ENCODE measurements at regions not wholly inside any gene's neighbourhood (a gene's known extent, or its start where the extent isn't known, plus 50 kb on each side); places are given as distances from the start of the nearest gene placed in this dataset.

DNA sequence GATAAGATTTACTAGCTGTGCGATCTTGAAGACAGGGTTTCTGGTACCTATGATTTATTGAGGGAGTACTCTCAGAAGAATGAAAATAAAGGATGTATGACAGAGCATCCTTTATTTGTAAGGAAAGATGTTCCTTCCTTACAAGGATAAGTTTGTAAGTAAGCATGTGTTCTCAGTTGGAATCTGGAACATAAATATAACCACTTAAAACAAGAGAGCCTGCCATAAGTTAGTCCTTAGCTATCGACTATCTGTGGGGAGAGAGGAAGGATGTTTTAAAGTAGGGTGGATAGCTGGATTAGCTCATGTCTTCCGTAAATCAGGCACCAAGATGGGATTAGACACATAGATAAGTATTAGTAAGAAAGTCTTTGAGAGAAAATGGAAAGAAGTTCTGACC is 192.6 kb upstream of the CARD18 start:
- DNase-seq: no peak

DNA sequence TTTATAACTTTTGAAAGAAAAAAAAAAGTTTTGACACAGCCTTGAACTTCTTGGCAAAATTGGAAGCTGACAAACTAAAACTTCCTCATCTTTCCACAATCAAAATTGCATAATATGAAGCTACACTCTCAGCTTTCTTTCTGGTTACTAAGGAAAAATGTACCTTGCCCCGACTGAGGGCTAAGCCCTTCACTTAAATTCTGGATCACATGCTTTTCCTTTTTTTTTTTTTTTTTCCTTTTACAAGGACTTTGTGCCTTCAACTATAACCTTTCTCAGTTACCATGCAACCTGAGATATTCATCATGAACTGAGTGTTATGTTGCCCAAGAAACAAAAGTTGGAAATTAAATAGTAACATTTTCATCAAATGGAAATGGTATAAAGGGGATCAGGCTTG is 188.5 kb upstream of the CARD18 start:
- DNase-seq: no peak

DNA sequence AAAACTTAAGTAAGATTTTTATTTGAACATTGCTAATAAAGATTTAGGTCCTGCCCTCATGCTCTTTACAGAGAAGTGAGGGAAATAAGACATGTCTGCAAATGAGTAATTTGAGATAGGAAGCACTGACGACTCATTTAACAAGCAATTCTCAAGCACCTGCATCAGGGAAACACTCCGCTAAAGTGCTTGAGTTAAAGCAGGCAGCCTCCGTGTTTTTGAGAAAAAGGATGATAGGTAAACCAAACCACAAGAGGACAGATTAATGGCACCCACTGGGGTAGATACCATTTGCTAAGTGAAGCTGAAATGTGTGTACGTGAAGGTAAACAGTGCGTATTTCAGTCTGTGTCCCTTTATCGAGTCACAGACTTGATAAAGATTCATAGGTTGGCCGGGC is 184.6 kb upstream of the CARD18 start:
- DNase-seq: no peak

DNA sequence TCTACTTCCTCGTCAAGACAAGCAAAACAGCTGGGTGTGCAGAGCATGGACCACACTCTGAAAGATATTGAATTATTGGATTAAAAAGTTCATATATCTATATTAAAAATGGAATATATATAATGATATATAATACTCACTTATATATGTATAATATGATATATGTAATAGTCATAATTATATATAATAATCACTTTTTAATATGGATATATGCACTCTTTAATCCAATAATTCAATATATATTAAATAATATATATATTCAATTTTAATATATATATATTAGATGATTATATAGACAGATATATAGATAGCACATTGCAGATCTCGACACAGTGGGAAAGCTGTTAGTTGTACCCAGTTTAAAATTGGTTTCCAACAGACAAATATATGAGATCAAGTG is 182.1 kb upstream of the CARD18 start:
- DNase-seq: no peak

DNA sequence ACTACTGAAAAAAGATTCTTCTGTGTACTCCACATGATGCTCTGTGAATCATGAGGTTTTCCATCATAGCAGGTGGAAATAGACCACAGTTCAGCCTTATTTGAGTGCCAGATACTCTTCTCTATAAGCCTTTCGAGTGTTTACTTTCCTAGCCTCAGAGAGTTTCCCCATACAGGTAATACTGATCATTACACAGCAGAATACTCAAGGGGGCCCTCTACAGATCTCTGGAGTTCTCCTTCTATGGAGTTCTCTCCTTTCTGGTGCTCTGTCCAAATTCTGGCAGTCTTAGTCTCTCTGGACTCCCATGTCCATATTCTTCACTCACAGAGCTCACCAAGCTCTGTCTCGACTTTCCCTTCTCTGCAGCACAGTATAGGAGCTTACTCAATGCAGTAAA is 175.7 kb upstream of the CARD18 start:
- no peak for DNase-seq

DNA sequence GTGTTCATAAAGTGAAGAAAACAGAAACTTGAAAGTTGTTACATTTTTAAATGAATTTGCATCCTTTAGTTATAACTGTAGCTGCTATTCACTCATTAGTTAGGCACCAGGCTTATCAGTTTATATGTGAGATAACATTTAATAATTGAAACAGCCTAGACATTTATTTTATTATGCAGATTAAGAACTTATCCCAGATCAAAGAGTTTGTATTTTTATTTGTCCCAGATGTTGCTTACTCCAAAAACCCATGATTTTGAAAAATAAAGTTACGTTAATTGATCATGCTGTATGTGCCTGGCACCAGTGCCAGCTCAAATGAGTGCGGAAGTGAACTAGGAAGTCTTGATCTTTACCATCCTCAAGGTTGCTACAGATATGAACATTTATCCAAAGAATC is 172.7 kb upstream of the CARD18 start:
- DNase-seq: no peak

DNA sequence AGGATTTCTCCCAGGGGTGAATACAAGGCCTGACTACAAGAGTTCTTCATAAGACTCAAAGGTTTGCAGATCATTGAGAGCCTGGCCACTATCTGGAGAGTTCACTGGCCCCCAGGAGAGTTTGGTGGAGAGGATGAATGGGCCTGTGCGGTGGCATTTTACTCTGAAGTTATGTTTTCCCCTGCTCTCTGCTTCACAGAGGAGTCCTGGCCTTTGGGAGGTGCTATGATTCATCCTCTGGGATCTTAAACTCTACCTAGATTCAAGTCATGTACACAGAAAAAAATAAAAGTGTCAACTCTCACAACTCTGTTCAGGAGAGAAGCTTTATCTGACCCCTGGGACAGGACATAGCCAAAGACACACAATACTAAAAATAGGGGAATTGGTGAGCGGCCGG is 159.1 kb upstream of the CARD18 start:
- DNase-seq: no peak

DNA sequence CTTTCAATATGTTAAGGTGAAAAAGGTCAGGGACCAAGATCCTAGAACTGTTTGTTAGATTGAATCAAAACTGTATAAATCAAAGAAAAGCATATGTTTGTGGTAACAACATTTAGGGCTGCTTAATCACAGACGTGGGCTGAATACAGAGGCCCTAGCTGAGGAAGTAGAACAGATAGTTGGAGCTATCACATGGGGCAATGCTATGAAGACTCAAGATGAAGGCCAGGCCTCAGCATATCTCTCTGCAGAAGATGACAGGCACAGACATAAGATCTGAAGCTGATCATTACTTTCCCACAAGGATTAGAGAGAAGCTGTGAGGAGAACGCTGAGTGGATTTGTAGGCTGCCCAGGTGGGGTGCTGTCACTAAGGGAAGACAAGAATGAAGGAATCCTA is 158.6 kb upstream of the CARD18 start:
- no peak for DNase-seq

DNA sequence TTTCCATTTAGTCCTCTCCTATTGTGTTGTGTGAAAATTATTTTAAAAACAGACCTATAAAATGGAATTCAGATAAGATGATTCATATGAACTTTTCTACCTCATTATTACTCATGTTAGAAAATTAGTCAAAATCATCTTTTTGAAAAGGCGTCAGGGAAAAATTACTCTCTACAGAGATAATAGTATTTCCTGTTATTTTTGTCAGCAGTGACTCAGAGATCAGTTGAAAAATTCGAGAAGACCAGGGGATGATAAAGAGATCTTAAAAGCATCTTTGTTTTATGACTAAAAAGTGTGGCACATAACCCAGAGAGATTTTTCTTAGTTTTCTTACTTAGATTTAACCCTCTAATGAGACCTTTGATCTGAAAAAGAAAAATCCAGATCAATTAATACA is 157.9 kb upstream of the CARD18 start:
- DNase-seq: peak in 1 of 3 donors; percentile 33

DNA sequence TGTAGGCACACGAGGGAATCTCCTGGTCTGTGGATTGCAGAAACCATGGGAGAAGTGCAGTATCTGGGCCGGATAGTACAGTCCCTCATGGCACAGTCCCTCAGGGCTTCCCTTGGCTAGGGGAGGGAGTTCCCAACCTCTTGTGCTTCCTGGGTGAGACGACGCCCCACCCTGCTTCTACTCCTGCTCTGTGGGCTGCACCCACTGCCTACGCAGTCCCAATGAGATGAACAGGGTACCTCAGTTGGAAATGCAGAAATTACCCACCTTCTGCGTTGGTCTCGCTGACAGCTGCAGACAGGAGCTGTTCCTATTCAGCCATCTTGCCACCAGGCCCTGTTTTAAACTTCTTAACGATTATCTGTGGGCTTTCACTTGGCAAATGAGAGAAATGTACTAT is 157.2 kb upstream of the CARD18 start:
- no peak for DNase-seq

DNA sequence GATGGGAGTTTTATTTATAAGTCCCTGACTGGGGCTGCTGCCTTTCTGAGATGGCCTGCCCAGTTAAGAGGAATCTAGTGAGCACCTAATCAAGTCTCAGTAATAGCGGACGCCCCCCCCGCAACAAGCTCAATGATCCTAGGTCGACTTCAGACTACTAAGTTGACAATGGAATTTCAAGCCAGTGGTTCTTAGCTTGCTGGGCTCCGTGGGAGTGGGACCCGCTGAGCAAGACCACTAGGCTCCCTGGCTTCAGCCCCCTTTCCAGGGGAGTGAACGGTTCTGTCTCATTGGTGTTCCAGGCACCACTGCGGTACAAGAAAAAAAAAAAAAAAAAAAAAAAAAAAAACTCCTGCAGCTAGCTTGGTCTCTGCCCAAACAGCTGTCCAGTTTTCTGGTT is 156.8 kb upstream of the CARD18 start:
- DNase-seq: no peak

DNA sequence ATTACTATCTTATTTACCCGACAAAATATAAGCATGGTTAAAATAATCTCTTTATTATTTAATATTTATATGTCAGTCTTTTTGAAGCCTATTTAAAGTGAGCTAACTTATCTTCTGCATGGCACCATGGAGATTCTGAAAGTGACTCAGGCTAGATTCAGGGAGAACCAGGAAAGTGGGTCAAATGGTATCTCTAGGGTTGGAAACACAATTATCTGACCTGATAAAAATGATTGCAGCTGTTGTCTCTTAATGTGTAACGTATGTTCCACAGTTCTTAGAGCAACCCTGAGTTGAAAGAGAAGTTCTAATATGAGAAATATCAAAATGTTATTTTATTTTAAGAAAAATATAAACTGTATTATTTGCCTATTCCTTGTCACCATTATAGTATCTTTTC is 143.1 kb upstream of the CARD18 start:
- no peak for DNase-seq

DNA sequence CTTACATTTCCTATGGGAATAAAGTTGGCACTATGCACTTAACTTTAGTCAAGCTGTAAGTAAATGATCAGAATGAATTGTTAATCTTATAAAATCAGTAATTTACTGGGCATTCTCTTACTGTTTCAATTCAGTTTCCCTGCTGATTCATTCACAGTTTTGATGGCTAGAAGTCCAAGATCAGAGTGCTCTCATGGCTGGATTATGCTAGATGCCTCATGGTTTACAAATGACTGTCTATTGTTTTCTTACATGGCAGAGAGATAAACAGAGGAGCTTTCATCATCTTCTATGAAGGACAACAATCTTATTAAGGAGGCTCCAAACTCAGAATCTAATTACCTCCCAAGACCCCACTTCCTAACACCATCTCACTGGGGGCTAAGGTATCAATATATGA is 135.1 kb upstream of the CARD18 start:
- DNase-seq: no peak

DNA sequence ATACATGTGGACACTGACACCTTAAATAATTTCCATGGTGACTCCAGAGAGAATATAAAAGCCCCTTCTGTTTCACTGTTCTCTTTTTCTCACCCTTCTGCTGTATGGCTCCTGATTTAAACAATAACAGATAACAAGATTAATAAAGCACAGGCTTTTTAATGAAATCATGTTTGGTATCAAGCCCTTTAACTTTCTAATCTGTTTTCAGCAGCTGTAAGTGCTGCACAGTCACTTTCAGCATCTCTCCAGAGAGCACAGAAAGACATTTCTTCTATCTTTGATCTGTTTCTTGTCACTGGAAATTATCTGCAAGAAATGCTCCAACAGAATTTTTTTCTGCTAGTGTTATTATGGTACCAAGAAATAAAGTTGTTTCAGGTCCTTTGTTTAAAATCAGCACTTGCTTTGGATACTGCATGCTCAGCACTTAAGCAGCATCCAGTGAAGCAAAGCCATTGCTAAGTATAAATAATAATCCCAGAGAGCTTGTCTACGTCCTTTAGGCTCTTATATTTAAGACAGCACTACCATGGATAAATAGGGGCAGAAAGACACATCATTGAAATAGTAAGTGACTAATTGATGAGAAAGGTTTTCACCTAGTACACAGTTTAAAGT is 134.2 kb upstream of the CARD18 start:
- no peak for DNase-seq

DNA sequence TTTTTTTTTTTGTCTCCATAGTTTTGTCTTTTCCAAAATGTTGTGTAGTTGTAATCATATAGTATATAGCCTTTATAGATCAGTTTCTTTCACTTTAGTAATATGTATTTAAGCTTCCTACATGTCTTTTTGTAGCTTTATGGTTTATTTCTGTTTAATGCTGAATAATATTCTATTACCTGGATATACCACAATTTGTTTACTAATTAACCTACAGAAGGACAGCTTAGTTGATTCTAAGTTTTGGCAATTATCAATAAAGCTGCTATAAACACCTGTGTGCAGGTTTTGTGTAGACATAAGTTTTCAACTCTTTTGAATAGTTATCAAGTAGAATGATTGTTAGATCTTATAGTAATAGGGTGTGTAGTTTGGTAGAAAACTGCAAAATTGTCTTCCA is 130.3 kb upstream of the CARD18 start:
- no peak for DNase-seq

DNA sequence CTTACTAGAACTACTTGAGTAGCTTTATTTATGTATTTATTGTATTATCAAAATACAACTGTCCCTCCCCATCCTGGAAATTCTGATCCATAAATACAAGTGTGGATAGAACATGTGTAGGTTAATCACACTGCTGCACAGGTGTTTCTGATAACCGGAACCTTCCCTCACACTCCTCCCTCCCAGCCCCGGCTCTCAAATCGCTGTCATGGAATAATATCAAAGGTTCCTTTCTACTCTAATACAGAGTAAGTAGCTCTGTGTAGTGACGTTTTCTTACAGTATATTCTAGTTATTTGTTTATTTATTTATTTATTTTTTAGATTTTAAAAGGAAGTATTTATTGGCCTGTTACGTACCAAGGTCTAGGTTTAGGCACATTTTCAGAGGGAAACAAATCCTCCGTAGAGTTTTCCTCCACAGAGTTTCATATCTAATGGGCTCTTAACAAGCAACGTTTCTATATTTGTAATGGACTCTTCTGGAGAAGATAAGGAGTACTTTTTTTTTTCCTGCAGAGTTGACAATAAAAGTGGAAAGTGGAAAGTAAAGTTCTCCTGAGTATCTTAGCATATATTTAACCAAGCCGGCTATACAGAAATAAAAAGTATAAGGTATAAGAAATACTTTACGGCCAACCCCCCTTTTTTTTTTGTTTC is 129.0 kb upstream of the CARD18 start:
- no peak for DNase-seq

DNA sequence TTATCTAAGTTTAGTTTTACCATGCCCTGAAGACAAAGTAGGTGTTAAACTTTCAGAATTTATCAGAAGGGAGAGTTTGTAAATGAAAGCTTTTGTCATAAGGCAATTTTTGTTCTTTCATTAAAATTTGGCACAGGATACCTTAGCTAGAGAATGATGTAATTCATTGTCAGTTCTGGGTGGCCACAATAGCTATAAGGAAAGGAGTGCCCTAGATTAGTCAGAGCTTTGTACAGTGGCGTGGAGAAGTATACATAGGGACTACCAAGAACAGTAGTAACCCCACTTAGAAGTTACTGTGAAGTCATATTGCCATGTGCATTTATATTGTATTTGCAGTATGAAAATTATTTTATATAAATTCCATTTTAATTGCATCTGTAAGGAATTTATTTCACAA is 126.3 kb upstream of the CARD18 start:
- no peak for DNase-seq

DNA sequence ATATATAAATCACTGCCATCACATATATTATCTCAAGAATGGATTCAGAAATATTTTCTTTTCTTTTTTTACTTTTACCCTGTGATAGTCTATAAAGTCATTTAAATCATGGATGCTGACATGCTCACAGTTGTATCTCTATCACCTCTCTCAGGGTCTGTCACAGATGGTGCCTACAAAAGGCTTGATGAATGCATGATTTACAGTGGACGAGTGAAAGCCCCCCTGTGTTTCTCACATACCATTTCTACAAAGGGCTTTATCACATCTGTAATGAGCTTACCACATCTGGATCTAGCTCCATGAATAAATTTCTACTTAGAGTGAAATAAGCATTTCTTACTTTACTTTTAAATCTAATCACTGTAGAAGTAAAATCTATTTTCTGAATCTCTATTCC is 121.4 kb upstream of the CARD18 start:
- no peak for DNase-seq

DNA sequence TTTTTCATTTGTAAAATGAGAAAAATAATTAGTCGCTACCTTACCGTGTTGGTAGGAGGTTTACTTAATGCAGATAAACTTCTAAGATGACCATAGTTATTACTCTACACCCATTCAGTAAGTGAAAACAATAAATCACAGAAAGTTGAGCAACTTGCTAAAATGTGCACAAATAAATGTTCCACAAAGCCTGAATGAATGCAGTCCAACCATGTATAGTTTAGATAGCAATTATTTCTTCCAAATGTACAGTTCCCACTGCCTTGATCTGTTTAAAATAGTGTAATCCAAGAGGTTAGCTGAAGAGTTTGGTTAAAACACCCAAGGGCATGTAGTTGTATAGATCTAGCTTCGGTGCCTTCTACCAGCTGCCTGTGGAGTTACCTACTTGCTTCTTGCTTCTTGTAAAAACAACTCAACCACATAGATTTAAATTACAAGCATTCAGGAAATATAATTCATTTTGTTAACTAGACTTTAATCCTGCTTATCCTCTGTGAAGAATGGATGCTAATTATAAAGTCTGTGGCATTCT is 106.3 kb upstream of the CARD18 start:
- DNase-seq: no peak

DNA sequence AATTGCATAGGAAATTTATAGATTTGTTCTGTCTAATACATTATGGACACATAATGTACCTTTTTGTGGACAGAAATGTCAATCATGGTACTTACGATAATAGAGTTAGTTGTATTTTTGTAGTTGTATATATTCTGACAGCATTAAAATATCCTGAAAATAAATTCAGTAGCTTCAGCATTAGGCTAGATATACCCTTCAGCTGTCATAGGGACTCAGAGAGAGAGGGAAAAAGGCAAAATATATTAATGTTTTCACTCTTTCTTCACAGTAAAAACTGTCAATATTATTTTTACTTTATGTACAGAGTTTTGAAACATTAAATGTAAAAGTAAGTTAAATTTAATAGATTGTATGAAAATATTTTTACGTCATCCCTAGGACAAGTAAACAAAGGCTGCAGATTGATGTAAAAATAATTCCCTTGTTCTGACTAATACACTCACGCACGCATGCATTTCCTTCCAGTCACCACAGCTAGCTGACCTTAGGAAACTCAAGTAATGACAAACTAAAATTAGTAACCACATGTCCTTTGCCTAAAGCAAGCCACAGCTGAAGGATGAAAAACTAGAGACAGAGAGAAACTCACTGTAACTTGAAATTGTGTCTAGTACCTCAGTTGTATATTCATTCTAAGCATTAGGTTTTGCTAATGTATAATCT is 104.7 kb upstream of the CARD18 start:
- DNase-seq: peak; percentile 25 to 83 (median 46)

DNA sequence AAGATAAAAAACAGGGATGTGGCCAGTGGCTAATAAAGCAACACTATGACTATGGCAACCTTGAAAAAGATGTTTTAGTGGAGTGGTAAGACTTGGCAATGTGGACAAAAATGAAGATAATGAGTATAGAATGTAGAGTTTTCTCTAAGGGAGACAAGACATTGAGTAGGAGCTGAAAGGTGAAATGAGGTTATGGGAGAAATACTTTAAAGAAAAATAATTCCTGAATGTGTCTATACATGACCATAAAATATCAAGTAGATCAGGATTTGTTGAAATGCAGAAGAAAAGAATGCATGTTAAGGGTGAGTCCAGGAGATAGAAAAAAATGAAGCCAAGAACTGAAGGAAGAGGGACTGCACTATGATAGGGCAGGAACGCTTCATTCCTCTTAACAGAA is 101.6 kb upstream of the CARD18 start:
- DNase-seq: no peak

DNA sequence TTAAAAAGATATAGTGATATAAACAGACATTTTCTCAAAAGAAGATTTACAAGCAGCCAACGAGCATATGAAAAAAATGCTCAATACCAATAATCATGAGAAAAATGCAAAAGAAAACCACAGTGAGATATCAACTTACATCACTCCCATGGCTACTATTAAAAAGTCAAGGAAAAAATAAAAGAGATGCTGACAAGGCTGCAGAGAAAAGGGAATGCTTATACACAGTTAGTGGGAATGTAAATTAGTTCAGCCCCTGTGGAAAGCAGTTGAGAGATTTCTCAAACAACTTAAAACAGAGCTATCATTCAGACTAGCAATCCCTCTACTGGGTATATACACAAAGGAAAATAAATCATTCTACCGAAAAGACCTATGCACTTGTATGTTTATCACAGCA is 97.1 kb upstream of the CARD18 start:
- peak in 1 of 3 donors; percentile 38 for DNase-seq

DNA sequence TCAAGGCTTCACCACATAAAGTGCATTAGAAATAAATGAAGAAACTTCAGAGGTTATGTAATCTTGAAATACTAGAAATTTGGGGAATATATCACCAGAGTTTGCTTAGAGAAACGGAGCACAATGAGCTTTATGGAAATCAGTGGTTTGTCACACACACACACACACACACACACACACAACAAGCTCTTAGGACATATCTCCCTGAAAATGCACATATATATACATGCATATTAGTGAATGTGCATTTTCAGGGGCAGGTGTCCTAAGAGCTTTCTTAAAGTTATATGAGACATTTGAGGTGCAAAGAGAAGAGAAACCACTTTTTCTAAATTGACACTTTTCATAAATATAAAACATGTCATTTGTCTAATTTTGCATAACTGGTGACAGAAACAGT is 93.7 kb upstream of the CARD18 start:
- no peak for DNase-seq
